ENCODE measurements at regions not wholly inside any gene's neighbourhood (a gene's known extent, or its start where the extent isn't known, plus 50 kb on each side); places are given as distances from the start of the nearest gene placed in this dataset.

- TF ChIP-seq GATA2 (IDR thresholded peaks at IDR 0.05; ENCODE audit: low read depth, low read length) (peak; percentile 94), GATA3 (IDR thresholded peaks at IDR 0.05; ENCODE audit: low read depth, low read length) (peak; percentile 82)
These were observed 215.1 kb upstream of the POU3F3 start for GRCh38 chr2:104638859-104639202.
